Chondrocyte (in vitro differentiated cells): ENCODE measurements at regions not wholly inside any gene's neighbourhood (a gene's known extent, or its start where the extent isn't known, plus 50 kb on each side); places are given as distances from the start of the nearest gene placed in this dataset.

ENCODE experiments used
- DNase-seq: peaks from one replicate; pipeline ENCODE4 v3.0.0; 2021; ENCODE audit warnings: mixed read lengths, low spot score
- H3K27ac Mint-ChIP-seq: one replicate; pipeline ENCODE4 v1.8.0; 2021; ENCODE audit warnings: mild to moderate bottlenecking, moderate library complexity, mixed read lengths; ENCODE audit not compliant: unreplicated experiment
- H3K27me3 Mint-ChIP-seq: 2 replicates; pipeline ENCODE4 v1.8.0; 2021; ENCODE audit warnings: low read depth, mixed read lengths
- H3K36me3 Mint-ChIP-seq: 2 replicates; pipeline ENCODE4 v1.8.0; 2021; ENCODE audit warnings: low read depth, mixed read lengths
- H3K4me1 Mint-ChIP-seq: 2 replicates; pipeline ENCODE4 v1.8.0; 2021; ENCODE audit warnings: low read depth, mild to moderate bottlenecking, mixed read lengths
- H3K4me3 Mint-ChIP-seq: one replicate; pipeline ENCODE4 v1.8.0; 2021; ENCODE audit warnings: mild to moderate bottlenecking, moderate library complexity, mixed read lengths; ENCODE audit not compliant: unreplicated experiment
- H3K9me3 Mint-ChIP-seq: 2 replicates; pipeline ENCODE4 v1.8.0; 2021; ENCODE audit warnings: low read depth, mixed read lengths
- CTCF ChIP-seq: fragments of 200-600 bp; sonication (generic); IDR thresholded peaks from 2 replicates; pipeline ENCODE4 v1.5.0; 2021; ENCODE audit warnings: antibody characterized with exemption, mild to moderate bottlenecking, moderate library complexity

- H3K9me3 Mint-ChIP-seq, result peaks cover 62% of the 10 kb centered on the region
- DNase-seq, result no peak
- H3K36me3 Mint-ChIP-seq, result no peaks in the 10 kb centered on the region
- no peak for TF ChIP-seq CTCF
- no peak overlapping the region for H3K27ac Mint-ChIP-seq
- no peaks in the 10 kb centered on the region for H3K4me1 Mint-ChIP-seq
- H3K27me3 Mint-ChIP-seq, result no peaks in the 10 kb centered on the region
- H3K4me3 Mint-ChIP-seq, result no peak overlapping the region
Measured at GRCh38 chr10:130914367-130914766, 397.2 kb downstream of the TCERG1L start.

- TF ChIP-seq CTCF, result no peak
- Mint-ChIP-seq H3K9me3 (peaks cover 56% of the 10 kb centered on the region), H3K4me3 (no peak overlapping the region), H3K36me3 (no peaks in the 10 kb centered on the region), H3K27me3 (no peaks in the 10 kb centered on the region), H3K27ac (no peak overlapping the region), H3K4me1 (no peaks in the 10 kb centered on the region)
- DNase-seq, result no peak
Measured at GRCh38 chr10:130915065-130915464, 396.5 kb downstream of the TCERG1L start.

- DNase-seq, result no peak
- Mint-ChIP-seq H3K9me3 (peaks cover 20% of the 10 kb centered on the region), H3K4me3 (no peak overlapping the region), H3K4me1 (no peaks in the 10 kb centered on the region), H3K27ac (no peak overlapping the region), H3K36me3 (no peaks in the 10 kb centered on the region), H3K27me3 (no peaks in the 10 kb centered on the region)
- TF ChIP-seq CTCF, result no peak
Measured at GRCh38 chr10:130921461-130921860, 390.1 kb downstream of the TCERG1L start.

- TF ChIP-seq CTCF, result no peak
- no peak overlapping the region for H3K4me3 Mint-ChIP-seq
- DNase-seq, result no peak
- peaks cover 15% of the 10 kb centered on the region for H3K9me3 Mint-ChIP-seq
- H3K27ac Mint-ChIP-seq, result no peak overlapping the region
- H3K4me1 Mint-ChIP-seq, result no peaks in the 10 kb centered on the region
- no peaks in the 10 kb centered on the region for H3K27me3 Mint-ChIP-seq
- H3K36me3 Mint-ChIP-seq, result no peaks in the 10 kb centered on the region
Measured at GRCh38 chr10:130921911-130922440, 389.5 kb downstream of the TCERG1L start.

GRCh38 chr10:130923596-130923995 lies 387.9 kb downstream of the TCERG1L start:
- Mint-ChIP-seq H3K27me3 (no peaks in the 10 kb centered on the region), H3K36me3 (no peaks in the 10 kb centered on the region), H3K27ac (no peak overlapping the region), H3K4me3 (no peak overlapping the region), H3K9me3 (peaks cover 6% of the 10 kb centered on the region), H3K4me1 (no peaks in the 10 kb centered on the region)
- no peak for TF ChIP-seq CTCF
- DNase-seq, result no peak
